ENCODE measurements at regions not wholly inside any gene's neighbourhood (a gene's known extent, or its start where the extent isn't known, plus 50 kb on each side); places are given as distances from the start of the nearest gene placed in this dataset.

DNA sequence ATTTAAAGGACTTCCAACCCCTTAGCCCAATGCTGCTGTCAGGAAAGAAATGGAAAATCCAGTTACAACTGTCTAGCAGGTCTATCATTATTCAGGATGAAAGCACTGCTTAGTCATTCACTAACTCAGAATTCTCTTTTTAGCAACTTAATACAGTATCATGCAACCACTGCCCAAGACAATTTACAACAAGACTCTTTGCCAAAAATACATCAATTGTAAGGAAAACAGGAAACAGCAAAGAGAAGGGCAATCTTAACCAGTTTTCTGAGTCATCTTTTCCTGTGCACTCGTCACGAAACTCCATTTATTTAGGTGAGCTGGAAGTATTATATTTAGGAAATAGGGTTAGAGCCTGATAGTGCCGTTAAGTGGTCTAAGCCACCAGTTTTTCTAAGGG is 1197.7 kb upstream of the CITED2 start (continued):
- TF ChIP-seq CHD7 (IDR thresholded peaks at IDR 0.05; ENCODE audit: low read depth, low read length) (no peak), HNRNPUL1 (IDR thresholded peaks at IDR 0.05; ENCODE audit: low read length) (no peak)
- TF ChIP-seq, protein P1, sequence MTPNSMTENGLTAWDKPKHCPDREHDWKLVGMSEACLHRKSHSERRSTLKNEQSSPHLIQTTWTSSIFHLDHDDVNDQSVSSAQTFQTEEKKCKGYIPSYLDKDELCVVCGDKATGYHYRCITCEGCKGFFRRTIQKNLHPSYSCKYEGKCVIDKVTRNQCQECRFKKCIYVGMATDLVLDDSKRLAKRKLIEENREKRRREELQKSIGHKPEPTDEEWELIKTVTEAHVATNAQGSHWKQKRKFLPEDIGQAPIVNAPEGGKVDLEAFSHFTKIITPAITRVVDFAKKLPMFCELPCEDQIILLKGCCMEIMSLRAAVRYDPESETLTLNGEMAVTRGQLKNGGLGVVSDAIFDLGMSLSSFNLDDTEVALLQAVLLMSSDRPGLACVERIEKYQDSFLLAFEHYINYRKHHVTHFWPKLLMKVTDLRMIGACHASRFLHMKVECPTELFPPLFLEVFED (CRISPR knock-in tag; conservative IDR thresholded peaks at IDR 0.05), result no peak

Measured in K562 (cell line).